K562 (cell line): ENCODE measurements at regions not wholly inside any gene's neighbourhood (a gene's known extent, or its start where the extent isn't known, plus 50 kb on each side); places are given as distances from the start of the nearest gene placed in this dataset.
A peak's percentile ranks its signal among the peaks of the same experiment; 100 is the strongest.

Experiments
- ATF2 ChIP-seq: sonication (generic); formaldehyde crosslinking; IDR thresholded peaks from 2 replicates; pipeline ENCODE4 v1.8.1; 2022; ENCODE audit warnings: missing genetic modification reagents
- CBFB ChIP-seq: sonication (generic); formaldehyde crosslinking; IDR thresholded peaks from 2 replicates; pipeline ENCODE4 v1.4.0; 2020; ENCODE audit warnings: mild to moderate bottlenecking, missing genetic modification reagents
- CBX1 ChIP-seq: sonication (generic); IDR thresholded peaks from 2 replicates; pipeline ENCODE4 v1.6.1; 2016; ENCODE audit warnings: antibody characterized with exemption, low read depth, mild to moderate bottlenecking
- CREB1 ChIP-seq, 2 experiments: sonication (generic) in 1 of 2; formaldehyde crosslinking in 1 of 2; IDR thresholded peaks; 2 replicates each; pipeline versions ENCODE4 v1.6.1 to v1.8.0; 2012 to 2022; ENCODE audit warnings: inconsistent platforms in 1 of 2, mild to moderate bottlenecking in 1 of 2, missing genetic modification reagents in 1 of 2, moderate library complexity in 1 of 2
- DNMT1 ChIP-seq: fragments of 450-650 bp; IDR thresholded peaks from 2 replicates; pipeline ENCODE4 v1.6.1; 2016; ENCODE audit warnings: antibody characterized with exemption, mild to moderate bottlenecking
- ELF2 ChIP-seq: fragments of 250-450 bp; sonication (Bioruptor Pico); IDR thresholded peaks from 2 replicates; pipeline ENCODE4 v1.5.0; 2021; ENCODE audit warnings: mild to moderate bottlenecking
- HDAC8 ChIP-seq: fragments of 450-650 bp; IDR thresholded peaks from 2 replicates; pipeline ENCODE4 v1.6.1; 2016; ENCODE audit warnings: mild to moderate bottlenecking, missing genetic modification characterization, moderate library complexity, missing compliant biosample characterization
- KLF1 ChIP-seq: fragments of 450-650 bp; IDR thresholded peaks from 2 replicates; pipeline ENCODE4 v1.6.1; 2016; ENCODE audit warnings: missing genetic modification characterization, missing compliant biosample characterization
- KLF6 ChIP-seq: fragments of 250-450 bp; sonication (Bioruptor Pico); IDR thresholded peaks from 2 replicates; pipeline ENCODE4 v1.4.0; 2020; ENCODE audit warnings: mild to moderate bottlenecking, moderate library complexity, borderline replicate concordance
- MAFK ChIP-seq: IDR thresholded peaks from 2 replicates; pipeline ENCODE4 v1.6.1; 2011; ENCODE audit warnings: low read length, improper control_type of control experiment
- MED1 ChIP-seq: sonication (generic); formaldehyde crosslinking; IDR thresholded peaks from 2 replicates; pipeline ENCODE4 v1.8.1; 2023; ENCODE audit warnings: missing genetic modification reagents, borderline replicate concordance
- MLX ChIP-seq, 2 experiments: fragments of 450-650 bp in 1 of 2; sonication (generic) in 1 of 2; formaldehyde crosslinking; conservative IDR thresholded peaks; 2 replicates each; pipeline versions ENCODE4 v1.4.0 to v1.8.1; 2020 to 2022; ENCODE audit warnings: mild to moderate bottlenecking in 1 of 2, missing genetic modification reagents in 1 of 2
- MNT ChIP-seq, 2 experiments: fragments of 450-650 bp; conservative IDR thresholded peaks; 2 replicates each; pipeline ENCODE4 v1.6.1; 2017; ENCODE audit warnings: mild to moderate bottlenecking in 2 of 2, moderate library complexity in 2 of 2
- RBM25 ChIP-seq: fragments of 200-400 bp; formaldehyde crosslinking; IDR thresholded peaks from 2 replicates; pipeline ENCODE4 v1.6.1; 2018; ENCODE audit warnings: low read length, low read depth, moderate library complexity; ENCODE audit not compliant: severe bottlenecking
- RFX5 ChIP-seq: IDR thresholded peaks from 2 replicates; pipeline ENCODE4 v1.6.1; 2011; ENCODE audit warnings: low read depth, mild to moderate bottlenecking, improper control_type of control experiment, low read length
- TAF7 ChIP-seq: fragments of 450-650 bp; IDR thresholded peaks from 2 replicates; pipeline ENCODE4 v1.6.1; 2016; ENCODE audit warnings: missing genetic modification characterization, missing compliant biosample characterization
- TSC22D4 ChIP-seq: fragments of 450-650 bp; IDR thresholded peaks from 2 replicates; pipeline ENCODE4 v1.6.1; 2016; ENCODE audit warnings: missing genetic modification characterization, missing biosample characterization, control low read depth
- ZBTB7A ChIP-seq: IDR thresholded peaks from 2 replicates; pipeline ENCODE4 v1.6.1; 2011; ENCODE audit warnings: low read depth, mild to moderate bottlenecking, low read length, moderate library complexity, borderline replicate concordance; ENCODE audit not compliant: control insufficient read depth
- ZNF384 ChIP-seq: IDR thresholded peaks from 2 replicates; pipeline ENCODE4 v1.6.1; 2012; ENCODE audit warnings: low read depth, low read length, improper control_type of control experiment
- ZNF57 ChIP-seq: fragments of 450-650 bp; formaldehyde crosslinking; IDR thresholded peaks from 2 replicates; pipeline ENCODE4 v1.4.0; 2020; ENCODE audit warnings: mild to moderate bottlenecking, moderate library complexity
- TF ChIP-seq, protein P1 (sequence below): fragments of 450-650 bp; IDR thresholded peaks from one replicate; pipeline ENCODE4 v1.6.1; 2018; ENCODE audit warnings: mild to moderate bottlenecking, moderate library complexity; ENCODE audit not compliant: partially characterized antibody
- TF ChIP-seq, protein P2 (sequence below): sonication (generic); formaldehyde crosslinking; IDR thresholded peaks from 2 replicates; pipeline ENCODE4 v1.9.0; 2022; ENCODE audit warnings: mild to moderate bottlenecking, missing genetic modification reagents

GRCh38 chr3:171974986-171975837 is 64.2 kb upstream of the FNDC3B start (continued):
- TF ChIP-seq, protein P1, sequence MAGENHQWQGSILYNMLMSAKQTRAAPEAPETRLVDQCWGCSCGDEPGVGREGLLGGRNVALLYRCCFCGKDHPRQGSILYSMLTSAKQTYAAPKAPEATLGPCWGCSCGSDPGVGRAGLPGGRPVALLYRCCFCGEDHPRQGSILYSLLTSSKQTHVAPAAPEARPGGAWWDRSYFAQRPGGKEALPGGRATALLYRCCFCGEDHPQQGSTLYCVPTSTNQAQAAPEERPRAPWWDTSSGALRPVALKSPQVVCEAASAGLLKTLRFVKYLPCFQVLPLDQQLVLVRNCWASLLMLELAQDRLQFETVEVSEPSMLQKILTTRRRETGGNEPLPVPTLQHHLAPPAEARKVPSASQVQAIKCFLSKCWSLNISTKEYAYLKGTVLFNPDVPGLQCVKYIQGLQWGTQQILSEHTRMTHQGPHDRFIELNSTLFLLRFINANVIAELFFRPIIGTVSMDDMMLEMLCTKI, result no peak
- TF ChIP-seq RBM25 (no peak), TAF7 (tag) (no peak), CBX1 (no peak; the same call in 1 of the 2 replicates), ZBTB7A (no peak), HDAC8 (tag) (no peak), CBFB (CRISPR knock-in tag) (no peak), TSC22D4 (tag) (no peak), KLF1 (no peak), RFX5 (no peak), KLF6 (peak; percentile 70; the same call in 1 of the 2 replicates), ELF2 (no peak), CREB1 (IDR thresholded peaks at IDR 0.05) (no peak), CREB1 (CRISPR knock-in tag; IDR thresholded peaks at IDR 0.05) (no peak), MLX (CRISPR knock-in tag; conservative IDR thresholded peaks at IDR 0.05) (no peak), MED1 (no peak), ZNF384 (no peak), ATF2 (CRISPR knock-in tag) (no peak), MNT (conservative IDR thresholded peaks at IDR 0.05) (no peak), ZNF57 (CRISPR knock-in tag) (no peak), MAFK (no peak), DNMT1 (no peak)
- TF ChIP-seq, protein P2, sequence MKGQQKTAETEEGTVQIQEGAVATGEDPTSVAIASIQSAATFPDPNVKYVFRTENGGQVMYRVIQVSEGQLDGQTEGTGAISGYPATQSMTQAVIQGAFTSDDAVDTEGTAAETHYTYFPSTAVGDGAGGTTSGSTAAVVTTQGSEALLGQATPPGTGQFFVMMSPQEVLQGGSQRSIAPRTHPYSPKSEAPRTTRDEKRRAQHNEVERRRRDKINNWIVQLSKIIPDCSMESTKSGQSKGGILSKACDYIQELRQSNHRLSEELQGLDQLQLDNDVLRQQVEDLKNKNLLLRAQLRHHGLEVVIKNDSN (CRISPR knock-in tag), result no peak
